Panc1 (cell line): ENCODE measurements at regions not wholly inside any gene's neighbourhood (a gene's known extent, or its start where the extent isn't known, plus 50 kb on each side); places are given as distances from the start of the nearest gene placed in this dataset.

ENCODE experiments used
- ATAC-seq: fragments of 200-7000 bp; cut with Tn5 transposase; 2 replicates; pipeline ENCODE4 v1.9.1; 2020; ENCODE audit warnings: mild to moderate bottlenecking, moderate library complexity
- BruUV-seq: library from RNA; stranded (reverse); fragments of 400-500 nt; replicated peaks from 2 replicates; lab custom pipeline; 2021; lab: Mats Ljungman, UMichigan
- CTCF ChIA-PET: fragments of 300-600 bp; sonication (Branson Sonifier 250); formaldehyde crosslinking; loops from one replicate; lab custom pipeline; 2022; ENCODE audit warnings: antibody characterized with exemption; lab: Charles Lee
- POLR2A ChIA-PET: fragments of 300-600 bp; sonication (Branson Sonifier 250); formaldehyde crosslinking; loops from one replicate; lab custom pipeline; 2022; ENCODE audit warnings: antibody characterized with exemption; lab: Charles Lee
- DNase-seq: peaks from one replicate; pipeline ENCODE4 v3.0.0-alpha.2; 2010; ENCODE audit warnings: low read depth, low spot score
- H3K27ac ChIP-seq: 2 replicates; pipeline ENCODE4 v1.5.1; 2011; ENCODE audit warnings: mild to moderate bottlenecking, low read length, inconsistent platforms
- H3K27me3 ChIP-seq: fragments of 200-500 bp; sonication (Bioruptor generic); 2 replicates; pipeline ENCODE4 v1.6.0; 2014; ENCODE audit warnings: low read length, inconsistent platforms; ENCODE audit not compliant: control insufficient read depth, insufficient read depth
- H3K36me3 ChIP-seq: fragments of 200-500 bp; sonication (Bioruptor generic); 2 replicates; pipeline ENCODE4 v1.5.1; 2014; ENCODE audit warnings: inconsistent platforms, mild to moderate bottlenecking, low read length, moderate library complexity; ENCODE audit not compliant: control insufficient read depth, insufficient read depth
- H3K4me1 ChIP-seq: 2 replicates; pipeline ENCODE4 v1.5.1; 2011; ENCODE audit warnings: inconsistent platforms, mild to moderate bottlenecking, low read length, moderate library complexity; ENCODE audit not compliant: control insufficient read depth, insufficient read depth
- H3K4me3 ChIP-seq, 2 experiments: 2 replicates each; pipeline ENCODE4 v1.5.1; 2011 to 2012; ENCODE audit warnings: low read depth in 2 of 2, low read length in 2 of 2, mild to moderate bottlenecking in 2 of 2, inconsistent platforms in 1 of 2, moderate library complexity in 1 of 2
- H3K9me3 ChIP-seq: fragments of 200-500 bp; sonication (Bioruptor generic); 2 replicates; pipeline ENCODE4 v1.5.1; 2014; ENCODE audit warnings: low read depth, mild to moderate bottlenecking, inconsistent platforms, low read length, moderate library complexity; ENCODE audit not compliant: control insufficient read depth, insufficient read depth
- CTCF ChIP-seq: fragments of 450-650 bp; IDR thresholded peaks from 2 replicates; pipeline ENCODE4 v1.5.1; 2017; ENCODE audit warnings: mild to moderate bottlenecking
- POLR2AphosphoS5 ChIP-seq: IDR thresholded peaks from 2 replicates; pipeline ENCODE4 v1.6.1; 2012; ENCODE audit warnings: mild to moderate bottlenecking, low read depth, low read length, moderate library complexity
- REST ChIP-seq, 2 experiments: IDR thresholded peaks; 2 replicates each; pipeline ENCODE4 v1.6.1; 2011 to 2012; ENCODE audit warnings: low read depth in 2 of 2, control low read depth in 1 of 2, low read length in 1 of 2, mild to moderate bottlenecking in 1 of 2, moderate library complexity in 1 of 2; ENCODE audit not compliant: insufficient read depth in 1 of 2
- SIN3A ChIP-seq: IDR thresholded peaks from 2 replicates; pipeline ENCODE4 v1.6.1; 2012; ENCODE audit warnings: low read depth, mild to moderate bottlenecking, low read length, moderate library complexity, borderline replicate concordance; ENCODE audit not compliant: insufficient read depth
- TCF7L2 ChIP-seq: IDR thresholded peaks from 2 replicates; pipeline ENCODE4 v1.6.1; 2011; ENCODE audit warnings: mild to moderate bottlenecking, low read depth, low read length, inconsistent platforms
- in situ Hi-C: cut with HindIII; loops from 2 replicates; pipeline ENCODE4 v1.10.0; 2016; ENCODE audit warnings: low sequenced_read_pairs, low pct_unique_long_range_greater_than_20kb
- intact Hi-C: fragments of 100-400 bp; cut with micrococcal nuclease; formaldehyde crosslinking; loops from one replicate; pipeline ENCODE4 v1.10.0; 2022; ENCODE audit not compliant: unreplicated experiment

- TF ChIP-seq REST (IDR thresholded peaks at IDR 0.05; ENCODE audit: insufficient read depth in 1 of 2, low read depth in 2 of 2, low read length in 1 of 2) (no peak), TCF7L2 (no peak), CTCF (no peak), POLR2AphosphoS5 (no peak), SIN3A (no peak)
- no peak overlapping the region for H3K27ac ChIP-seq
- H3K4me1 ChIP-seq = no peaks in the 10 kb centered on the region
- POLR2A ChIA-PET = no interaction called here
- no peaks in the 10 kb centered on the region for H3K9me3 ChIP-seq
- no peaks in the 10 kb centered on the region for H3K36me3 ChIP-seq
- H3K4me3 ChIP-seq = no peak overlapping the region
- DNase-seq = no peak
- ATAC-seq = no peak
- CTCF ChIA-PET = no interaction called here
- intact Hi-C loops (no loop called here), in situ Hi-C loops (no loop called here)
- no TSS peak for BruUV-seq
- H3K27me3 ChIP-seq = no peaks in the 10 kb centered on the region
Measured at GRCh38 chr2:133968446-133968845, 285.4 kb upstream of the MGAT5 start.

- Histone ChIP-seq H3K4me1 (no peaks in the 10 kb centered on the region), H3K36me3 (no peaks in the 10 kb centered on the region), H3K9me3 (no peaks in the 10 kb centered on the region), H3K4me3 (no peak overlapping the region), H3K27ac (no peak overlapping the region), H3K27me3 (no peaks in the 10 kb centered on the region)
- DNase-seq = no peak
- POLR2A ChIA-PET = no interaction called here
- intact Hi-C loops (no loop called here), in situ Hi-C loops (no loop called here)
- TF ChIP-seq POLR2AphosphoS5 (no peak), SIN3A (no peak), TCF7L2 (no peak)
- no peak for ATAC-seq
- BruUV-seq = no TSS peak
- CTCF ChIA-PET = no interaction called here
Measured at GRCh38 chr2:133970641-133971040, 283.2 kb upstream of the MGAT5 start.

GRCh38 chr2:133972297-133972696 lies 281.6 kb upstream of the MGAT5 start:
- TF ChIP-seq TCF7L2 (no peak), REST (IDR thresholded peaks at IDR 0.05; ENCODE audit: insufficient read depth in 1 of 2, low read depth in 2 of 2, low read length in 1 of 2) (no peak), POLR2AphosphoS5 (no peak), CTCF (no peak), SIN3A (no peak)
- intact Hi-C loops = no loop called here
- no peaks in the 10 kb centered on the region for H3K4me1 ChIP-seq
- H3K9me3 ChIP-seq = no peaks in the 10 kb centered on the region
- no peaks in the 10 kb centered on the region for H3K27me3 ChIP-seq
- CTCF ChIA-PET = no interaction called here
- in situ Hi-C loops = no loop called here
- H3K36me3 ChIP-seq = no peaks in the 10 kb centered on the region
- POLR2A ChIA-PET = no interaction called here
- no peak overlapping the region for H3K27ac ChIP-seq
- ATAC-seq = no peak
- no peak for DNase-seq
- BruUV-seq = no TSS peak
- no peak overlapping the region for H3K4me3 ChIP-seq
